H1 (cell line): ENCODE measurements at regions not wholly inside any gene's neighbourhood (a gene's known extent, or its start where the extent isn't known, plus 50 kb on each side); places are given as distances from the start of the nearest gene placed in this dataset.

ENCODE experiments used
- CTCF ChIA-PET: fragments of 300-600 bp; sonication (Branson Sonifier 250); formaldehyde crosslinking; loops from one replicate; lab custom pipeline; 2021; ENCODE audit not compliant: partially characterized antibody; lab: Charles Lee
- POLR2A ChIA-PET: fragments of 300-600 bp; sonication (Branson Sonifier 250); formaldehyde crosslinking; loops from one replicate; lab custom pipeline; 2021; ENCODE audit warnings: inconsistent platforms; ENCODE audit not compliant: partially characterized antibody; lab: Charles Lee
- DNase-seq, 2 experiments: peaks; one replicate each; pipeline versions ENCODE4 v3.0.0 to v3.0.0-alpha.2; 2010 to 2022; ENCODE audit warnings: low spot score in 2 of 2, low read depth in 1 of 2, mixed read lengths in 1 of 2
- FAIRE-seq: peaks from 2 replicates; lab custom pipeline; 2011; peaks lifted over from hg19 to GRCh38; lab: Jason Lieb, UNC
- H2AFZ ChIP-seq: 2 replicates; pipeline ENCODE4 v1.8.1; 2012; ENCODE audit warnings: low read length, inconsistent platforms
- H2AK5ac ChIP-seq: 2 replicates; pipeline ENCODE4 v1.6.1; 2013; ENCODE audit warnings: low read depth, low read length
- H2BK120ac ChIP-seq: replicated peaks from 2 replicates; pipeline ENCODE3; 2013; ENCODE audit warnings: low read depth, low read length, inconsistent platforms
- H2BK12ac ChIP-seq: 2 replicates; pipeline ENCODE4 v1.6.1; 2013; ENCODE audit warnings: low read depth, low read length
- H2BK15ac ChIP-seq: 2 replicates; pipeline ENCODE4 v1.6.1; 2013; ENCODE audit warnings: low read length
- H2BK20ac ChIP-seq: 2 replicates; pipeline ENCODE4 v1.6.1; 2013; ENCODE audit warnings: low read length
- H2BK5ac ChIP-seq: 2 replicates; pipeline ENCODE4 v1.6.1; 2013; ENCODE audit warnings: low read depth, low read length
- H3K14ac ChIP-seq: 2 replicates; pipeline ENCODE4 v1.6.1; 2013; ENCODE audit warnings: inconsistent platforms; ENCODE audit not compliant: insufficient read length
- H3K18ac ChIP-seq: 2 replicates; pipeline ENCODE4 v1.6.1; 2013; ENCODE audit warnings: low read length; ENCODE audit errors: extremely low read depth
- H3K23ac ChIP-seq: 2 replicates; pipeline ENCODE4 v1.6.1; 2013; ENCODE audit warnings: inconsistent platforms; ENCODE audit not compliant: insufficient read length
- H3K23me2 ChIP-seq: 2 replicates; pipeline ENCODE4 v1.6.1; 2013; ENCODE audit warnings: low read depth, low read length
- H3K27ac ChIP-seq: 2 replicates; pipeline ENCODE4 v1.6.1; 2011; ENCODE audit warnings: low read depth, low read length, inconsistent platforms
- H3K27me3 ChIP-seq, 4 experiments: replicated peaks in 1 of 4; 1 replicate in 1 of 4; 2 replicates in 3 of 4; pipeline versions ENCODE4 v1.6.1 to v1.8.1; 2011 to 2013; ENCODE audit warnings: low read length in 3 of 4, mild to moderate bottlenecking in 3 of 4, inconsistent platforms in 2 of 4, mixed read lengths in 2 of 4, moderate library complexity in 1 of 4; ENCODE audit not compliant: control insufficient read depth in 3 of 4, insufficient read depth in 3 of 4; ENCODE audit errors: extremely low read depth in 1 of 4
- H3K36me3 ChIP-seq, 4 experiments: 2 replicates each; pipeline versions ENCODE4 v1.6.1 to v1.8.1; 2011 to 2013; ENCODE audit warnings: mild to moderate bottlenecking in 4 of 4, low read length in 3 of 4, moderate library complexity in 2 of 4, control low read depth in 1 of 4, inconsistent platforms in 1 of 4; ENCODE audit not compliant: insufficient read depth in 4 of 4, control insufficient read depth in 2 of 4
- H3K4ac ChIP-seq: replicated peaks from 2 replicates; pipeline ENCODE3; 2013; ENCODE audit warnings: low read length, low read depth, mixed read lengths, inconsistent platforms; ENCODE audit not compliant: insufficient read length
- H3K4me1 ChIP-seq, 4 experiments: replicated peaks in 1 of 4; 1 replicate in 1 of 4; 2 replicates in 3 of 4; pipeline versions ENCODE4 v1.6.1 to v1.8.1; 2011 to 2013; ENCODE audit warnings: low read length in 3 of 4, inconsistent platforms in 2 of 4, mixed read lengths in 1 of 4; ENCODE audit not compliant: insufficient read depth in 4 of 4, control insufficient read depth in 3 of 4
- H3K4me2 ChIP-seq, 2 experiments: 2 replicates each; pipeline versions ENCODE4 v1.6.1 to v1.8.1; 2011 to 2013; ENCODE audit warnings: low read depth in 2 of 2, low read length in 2 of 2, control low read depth in 1 of 2, inconsistent platforms in 1 of 2, mild to moderate bottlenecking in 1 of 2; ENCODE audit not compliant: insufficient read depth in 1 of 2
- H3K4me3 ChIP-seq, 4 experiments: fragments of 200-600, 300-600 bp in 1 of 4; sonication (generic), shearing (Covaris generic), sonication (Bioruptor Twin) in 1 of 4; 2 replicates each; pipeline versions ENCODE4 v1.5.1 to v1.8.1; 2011 to 2016; ENCODE audit warnings: low read length in 4 of 4, low read depth in 3 of 4, control low read depth in 2 of 4, inconsistent platforms in 2 of 4, mild to moderate bottlenecking in 2 of 4, mixed read lengths in 1 of 4, moderate library complexity in 1 of 4; ENCODE audit not compliant: insufficient read depth in 2 of 4; ENCODE audit errors: extremely low read depth in 1 of 4
- H3K56ac ChIP-seq: replicated peaks from 2 replicates; pipeline ENCODE3; 2013; ENCODE audit warnings: low read depth, mild to moderate bottlenecking, mixed read lengths, low read length, inconsistent platforms; ENCODE audit not compliant: insufficient read length
- H3K79me1 ChIP-seq: 2 replicates; pipeline ENCODE4 v1.6.1; 2013; ENCODE audit warnings: low read depth, low read length, control low read depth
- H3K79me2 ChIP-seq, 2 experiments: 2 replicates each; pipeline versions ENCODE4 v1.6.1 to v1.8.1; 2012 to 2013; ENCODE audit warnings: low read length in 2 of 2, mild to moderate bottlenecking in 2 of 2, inconsistent platforms in 1 of 2; ENCODE audit not compliant: insufficient read depth in 2 of 2, control insufficient read depth in 1 of 2
- H3K9ac ChIP-seq, 4 experiments: replicated peaks in 1 of 4; 1 replicate in 1 of 4; 2 replicates in 3 of 4; pipeline versions ENCODE4 v1.6.1 to v1.8.1; 2011 to 2013; ENCODE audit warnings: low read depth in 3 of 4, low read length in 3 of 4, control low read depth in 2 of 4, mild to moderate bottlenecking in 2 of 4, moderate library complexity in 2 of 4, inconsistent platforms in 1 of 4; ENCODE audit errors: extremely low read depth in 1 of 4
- H3K9me3 ChIP-seq, 2 experiments: 2 replicates each; pipeline versions ENCODE4 v1.6.1 to v1.8.1; 2012 to 2013; ENCODE audit warnings: mild to moderate bottlenecking in 2 of 2, moderate library complexity in 2 of 2, control low read depth in 1 of 2, inconsistent platforms in 1 of 2, low read depth in 1 of 2, low read length in 1 of 2, mixed read lengths in 1 of 2; ENCODE audit not compliant: insufficient read depth in 2 of 2
- H4K20me1 ChIP-seq, 2 experiments: replicated peaks in 1 of 2; 2 replicates each; pipeline versions ENCODE3 to v1.8.1; 2011 to 2013; ENCODE audit warnings: inconsistent platforms in 2 of 2, low read length in 2 of 2, mild to moderate bottlenecking in 1 of 2; ENCODE audit not compliant: insufficient read depth in 2 of 2, control insufficient read depth in 1 of 2
- H4K5ac ChIP-seq: 2 replicates; pipeline ENCODE4 v1.6.1; 2013; ENCODE audit warnings: low read length, low read depth, mixed read lengths, inconsistent platforms; ENCODE audit not compliant: insufficient read length
- H4K8ac ChIP-seq: 2 replicates; pipeline ENCODE4 v1.8.0; 2013; ENCODE audit warnings: mild to moderate bottlenecking, moderate library complexity, low read length, inconsistent platforms; ENCODE audit not compliant: insufficient read depth; ENCODE audit errors: extremely low read depth
- H4K91ac ChIP-seq: replicated peaks from 2 replicates; pipeline ENCODE3; 2013; ENCODE audit warnings: low read length, mixed read lengths, inconsistent platforms; ENCODE audit not compliant: insufficient read length
- BRCA1 ChIP-seq: IDR thresholded peaks from 2 replicates; pipeline ENCODE4 v1.6.1; 2012; ENCODE audit warnings: low read depth, low read length, improper control_type of control experiment
- CEBPB ChIP-seq: IDR thresholded peaks from 2 replicates; pipeline ENCODE4 v1.6.1; 2012; ENCODE audit warnings: low read depth, low read length
- EZH2 ChIP-seq: fragments of 200-600 bp; sonication (generic); IDR thresholded peaks from 2 replicates; pipeline ENCODE4 v1.7.1; 2012; ENCODE audit warnings: low read depth, mild to moderate bottlenecking, moderate library complexity, low read length, inconsistent platforms; ENCODE audit not compliant: severe bottlenecking
- HDAC2 ChIP-seq, 2 experiments: fragments of 300-600 bp in 1 of 2; sonication (generic) in 1 of 2; IDR thresholded peaks; 2 replicates each; pipeline ENCODE4 v1.6.1; 2011 to 2012; ENCODE audit warnings: low read depth in 2 of 2, low read length in 2 of 2, mild to moderate bottlenecking in 2 of 2, moderate library complexity in 2 of 2, borderline replicate concordance in 1 of 2, inconsistent platforms in 1 of 2
- JUN ChIP-seq: IDR thresholded peaks from 2 replicates; pipeline ENCODE4 v1.6.1; 2011; ENCODE audit warnings: low read depth, mild to moderate bottlenecking, improper control_type of control experiment, low read length
- JUND ChIP-seq: IDR thresholded peaks from 2 replicates; pipeline ENCODE4 v1.6.1; 2011; ENCODE audit warnings: mild to moderate bottlenecking, improper control_type of control experiment, low read length
- NRF1 ChIP-seq: IDR thresholded peaks from 2 replicates; pipeline ENCODE4 v1.6.1; 2011; ENCODE audit warnings: mild to moderate bottlenecking, low read depth, low read length, improper control_type of control experiment
- POU5F1 ChIP-seq: IDR thresholded peaks from 2 replicates; pipeline ENCODE4 v1.6.1; 2011; ENCODE audit warnings: low read depth, mild to moderate bottlenecking, low read length, moderate library complexity
- RBBP5 ChIP-seq: IDR thresholded peaks from 2 replicates; pipeline ENCODE4 v1.7.1; 2012; ENCODE audit warnings: low read depth, mild to moderate bottlenecking, inconsistent platforms, low read length, moderate library complexity, borderline replicate concordance
- SIX5 ChIP-seq: IDR thresholded peaks from 2 replicates; pipeline ENCODE4 v1.6.1; 2011; ENCODE audit warnings: mild to moderate bottlenecking, low read depth, low read length
- SP4 ChIP-seq: IDR thresholded peaks from 2 replicates; pipeline ENCODE4 v1.6.1; 2012; ENCODE audit warnings: low read length, inconsistent platforms
- TAF1 ChIP-seq: IDR thresholded peaks from 2 replicates; pipeline ENCODE4 v1.6.1; 2011; ENCODE audit warnings: mild to moderate bottlenecking, low read depth, low read length
- TAF7 ChIP-seq: optimal IDR thresholded peaks from 2 replicates; pipeline ENCODE3; 2011; ENCODE audit warnings: low read depth, mild to moderate bottlenecking, inconsistent platforms, low read length, moderate library complexity, borderline replicate concordance
- TEAD4 ChIP-seq: IDR thresholded peaks from 2 replicates; pipeline ENCODE4 v1.6.1; 2012; ENCODE audit warnings: low read depth, low read length, inconsistent platforms, mixed read lengths
- WGBS, 2 experiments: shearing (Covaris generic) in 1 of 2; methylation state at CpG; one replicate each; pipeline versions ENCODE4 v1.1.6 to v1.1.7; 2013 to 2015; ENCODE audit warnings: low lambda C conversion rate in 2 of 2, mixed read lengths in 2 of 2, inconsistent platforms in 1 of 2, low coverage in 1 of 2, missing lambda C conversion rate in 1 of 2; ENCODE audit not compliant: insufficient replicate concordance in 2 of 2, insufficient coverage in 1 of 2, insufficient read length in 1 of 2; ENCODE audit errors: extremely low coverage in 1 of 2, missing lambda C conversion rate in 1 of 2; 5-methylcytosine and 5-hydroxymethylcytosine counted together
- TF ChIP-seq, protein P1 (sequence below): IDR thresholded peaks from 2 replicates; pipeline ENCODE4 v1.6.1; 2012; ENCODE audit warnings: inconsistent platforms

DNA sequence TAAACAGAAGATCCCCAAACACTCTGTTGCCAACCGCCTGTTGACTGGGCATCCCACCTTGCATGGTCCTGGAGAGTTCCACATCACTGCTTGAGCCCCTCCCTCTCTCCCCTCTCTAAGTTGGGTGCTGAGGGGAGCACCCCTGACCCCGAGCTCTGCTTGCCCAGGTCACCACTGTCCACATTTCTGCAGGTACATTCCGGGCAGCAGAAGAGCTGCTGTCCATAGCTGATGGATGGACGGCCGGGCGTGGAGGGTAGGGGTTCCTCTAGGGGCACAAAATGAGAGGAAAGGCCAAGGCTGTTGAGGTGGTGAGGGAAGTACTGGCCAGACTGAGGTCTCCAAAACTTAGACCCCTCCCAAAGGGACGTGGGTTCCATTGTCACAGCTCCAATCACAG lies 227.4 kb upstream of the PPP2R2D start:
- 94% methylated on average over 7 of the region's 7 CpGs; no CpG with 5 or more reads in 1 of the 2 experiments for WGBS, 2 experiments

More for the DNA sequence above, 227.4 kb upstream of the PPP2R2D start:
- no peak overlapping the region for H2AFZ ChIP-seq
- H2BK20ac ChIP-seq = no peak overlapping the region
- no peak overlapping the region for H4K5ac ChIP-seq
- H3K27ac ChIP-seq = no peak overlapping the region
- ChIA-PET POLR2A (no interaction called here), CTCF (interaction anchor here (0.8 to 1.5 kb wide), 5 partner anchors 11 to 349 kb away, joined by 3 read pairs; no protein-coding TSS in a partner anchor)
- no peak overlapping the region for H2AK5ac ChIP-seq
- H3K36me3 ChIP-seq = no peaks in the 10 kb centered on the region
- H3K79me1 ChIP-seq = no peaks in the 10 kb centered on the region
- no peak overlapping the region for H3K9ac ChIP-seq
- peaks cover 0 to 20% (median 13%) of the 10 kb centered on the region in 4 experiments; a peak in 5 of 7 replicates for H3K4me1 ChIP-seq
- H3K23ac ChIP-seq = no peak overlapping the region
- H3K4me2 ChIP-seq = no peak overlapping the region
- H4K91ac ChIP-seq = no peak overlapping the region
- H2BK120ac ChIP-seq = no peak overlapping the region
- TF ChIP-seq BRCA1 = no peak
- TF ChIP-seq, protein P1, sequence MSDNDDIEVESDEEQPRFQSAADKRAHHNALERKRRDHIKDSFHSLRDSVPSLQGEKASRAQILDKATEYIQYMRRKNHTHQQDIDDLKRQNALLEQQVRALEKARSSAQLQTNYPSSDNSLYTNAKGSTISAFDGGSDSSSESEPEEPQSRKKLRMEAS = no peak
- TF ChIP-seq EZH2 = no peak
- TF ChIP-seq NRF1 = no peak
- no peak for TF ChIP-seq POU5F1
- no peak for TF ChIP-seq JUN
- no peak for TF ChIP-seq CEBPB
- TF ChIP-seq SP4 = no peak
- no peak for TF ChIP-seq TEAD4
- no peak for TF ChIP-seq HDAC2 (IDR thresholded peaks at IDR 0.05; ENCODE audit: borderline replicate concordance in 1 of 2, low read depth in 2 of 2, low read length in 2 of 2)
- TF ChIP-seq TAF7 = no peak
- no peak for TF ChIP-seq TAF1
- TF ChIP-seq SIX5 = no peak
- no peak for TF ChIP-seq RBBP5
- TF ChIP-seq JUND = no peak
- no peak overlapping the region for H2BK5ac ChIP-seq
- no peak overlapping the region for H3K18ac ChIP-seq
- H3K56ac ChIP-seq = no peak overlapping the region
- no peaks in the 10 kb centered on the region for H4K20me1 ChIP-seq
- H3K4ac ChIP-seq = no peak overlapping the region
- peaks cover 0 to 6% of the 10 kb centered on the region in 2 experiments; a peak in 2 of 4 replicates for H3K9me3 ChIP-seq
- H2BK15ac ChIP-seq = peak overlapping the region; percentile 88; the same call in 1 of the 2 replicates
- H2BK12ac ChIP-seq = peak overlapping the region; percentile 87; the same call in 1 of the 2 replicates
- no peak overlapping the region for H4K8ac ChIP-seq
- DNase-seq (no peak), FAIRE-seq (no peak)
- peaks cover 5% of the 10 kb centered on the region; the same call in 1 of the 2 replicates for H3K23me2 ChIP-seq
- H3K14ac ChIP-seq = no peak overlapping the region
- H3K27me3 ChIP-seq = peaks cover 0 to 2% (median 0%) of the 10 kb centered on the region in 4 experiments; a peak in 3 of 7 replicates
- no peaks in the 10 kb centered on the region for H3K79me2 ChIP-seq
- H3K4me3 ChIP-seq = no peak overlapping the region
